ENCODE measurements at regions not wholly inside any gene's neighbourhood (a gene's known extent, or its start where the extent isn't known, plus 50 kb on each side); places are given as distances from the start of the nearest gene placed in this dataset.
"Not testable (repeated sequence)": the region's sequence is repeated elsewhere in the genome, so short reads cannot be mapped to it uniquely, and the experiment has no call there.

GRCh38 chr6:76764057-76764456 is 691.6 kb upstream of the IMPG1 start:
- DNase-seq: no peak

- no peak for DNase-seq
Measured at GRCh38 chr6:76752841-76753240, 680.4 kb upstream of the IMPG1 start.

- DNase-seq: not testable (repeated sequence)
Measured at GRCh38 chr6:76745388-76745787, 672.9 kb upstream of the IMPG1 start.

- DNase-seq: not testable (repeated sequence)
Measured at GRCh38 chr6:76744151-76744720, 671.8 kb upstream of the IMPG1 start.

GRCh38 chr6:76742919-76743318 is 670.5 kb upstream of the IMPG1 start:
- no peak for DNase-seq

- DNase-seq: no peak
Measured at GRCh38 chr6:76719449-76719848, 647.0 kb upstream of the IMPG1 start.

- no peak for DNase-seq
Measured at GRCh38 chr6:76708641-76709331, 636.3 kb upstream of the IMPG1 start.

GRCh38 chr6:76707630-76708029 is 635.2 kb upstream of the IMPG1 start:
- DNase-seq: no peak

- DNase-seq: no peak
Measured at GRCh38 chr6:76706631-76707030, 634.2 kb upstream of the IMPG1 start.

DNA sequence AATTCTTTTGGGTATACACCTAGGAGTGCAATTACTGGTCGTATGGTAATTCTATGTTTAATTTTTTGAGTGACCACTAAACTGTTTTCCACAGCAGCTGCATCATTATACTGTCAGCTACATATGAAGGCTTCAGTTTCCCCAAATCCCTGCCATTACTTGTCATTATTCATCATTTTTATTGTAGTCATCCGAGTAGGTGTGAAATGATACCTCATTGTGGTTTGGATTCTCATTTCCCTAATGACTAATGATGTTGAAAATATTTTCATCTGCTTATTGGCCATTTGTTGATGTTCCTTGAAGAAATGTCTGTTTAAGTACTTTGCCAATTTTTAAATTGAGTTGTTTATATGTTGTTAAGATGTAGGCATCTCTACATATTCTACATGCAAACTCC is 633.6 kb upstream of the IMPG1 start:
- DNase-seq: no peak

GRCh38 chr6:76703786-76704185 is 631.3 kb upstream of the IMPG1 start:
- DNase-seq: no peak

DNA sequence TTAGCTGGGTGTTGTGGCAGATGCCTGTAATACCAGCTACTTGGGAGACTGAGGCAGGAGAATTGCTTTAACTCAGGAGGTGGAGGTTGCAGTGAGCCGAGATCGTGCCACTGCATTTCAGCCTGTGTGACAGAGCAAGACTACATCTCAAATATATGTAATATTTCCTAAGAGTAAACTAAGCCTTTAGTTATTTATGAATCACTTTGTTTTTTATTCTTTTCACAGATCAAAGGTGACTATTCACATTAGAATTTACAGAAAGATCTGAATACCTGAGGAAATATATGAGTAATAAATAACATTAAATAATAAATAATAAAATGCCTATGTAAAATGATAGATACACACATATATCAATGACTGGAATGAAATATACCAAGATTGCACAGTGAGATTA is 630.8 kb upstream of the IMPG1 start:
- no peak for DNase-seq

- DNase-seq: no peak
Measured at GRCh38 chr6:76702187-76702586, 629.7 kb upstream of the IMPG1 start.

DNA sequence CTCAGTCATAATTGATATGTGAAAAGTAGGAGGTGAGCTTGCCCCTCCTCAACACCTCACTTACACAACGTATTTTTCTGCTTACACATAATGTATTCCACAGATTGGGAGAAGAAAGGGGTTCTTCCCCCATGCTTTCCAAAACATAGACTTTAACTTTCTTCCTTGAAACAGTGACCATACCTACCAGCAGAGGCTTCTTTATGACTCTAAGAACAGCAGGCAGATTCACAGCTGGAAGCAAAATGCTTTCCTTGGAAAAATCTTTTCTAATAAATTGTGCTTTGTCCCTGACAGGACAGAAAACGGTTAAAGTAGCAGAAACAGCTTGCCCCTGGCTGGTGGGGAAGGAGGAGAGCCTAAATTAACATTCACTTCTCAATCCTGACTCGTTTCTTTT is 629.1 kb upstream of the IMPG1 start:
- DNase-seq: no peak

- DNase-seq: no peak
Measured at GRCh38 chr6:76697585-76697984, 625.1 kb upstream of the IMPG1 start.

GRCh38 chr6:76694795-76695194 is 622.3 kb upstream of the IMPG1 start:
- no peak for DNase-seq

GRCh38 chr6:76684875-76685274 is 612.4 kb upstream of the IMPG1 start:
- DNase-seq: no peak

DNA sequence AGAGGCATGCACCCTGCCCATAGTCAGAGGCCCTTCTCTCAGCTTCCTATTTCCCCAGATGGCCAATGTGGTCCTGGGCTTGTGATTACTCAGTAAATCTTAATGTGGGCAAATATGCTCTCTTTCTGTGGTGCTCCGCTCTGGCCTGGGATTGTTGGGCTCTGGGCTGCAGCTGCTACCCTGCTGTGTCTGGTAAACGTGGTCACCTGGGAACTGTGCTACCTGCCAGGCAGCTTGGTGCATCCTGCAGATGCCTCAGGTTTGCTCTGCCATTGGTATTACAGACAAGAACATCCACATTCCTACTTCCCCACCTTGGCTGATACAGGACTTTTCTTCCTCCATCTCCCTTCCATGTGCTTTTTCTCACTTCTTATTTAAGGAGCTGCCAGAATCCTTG is 611.5 kb upstream of the IMPG1 start:
- no peak for DNase-seq

GRCh38 chr6:76682842-76683241 is 610.4 kb upstream of the IMPG1 start:
- DNase-seq: no peak

- no peak for DNase-seq
Measured at GRCh38 chr6:76681781-76682180, 609.3 kb upstream of the IMPG1 start.

- DNase-seq: no peak
Measured at GRCh38 chr6:76677017-76677416, 604.6 kb upstream of the IMPG1 start.

GRCh38 chr6:76671751-76672150 is 599.3 kb upstream of the IMPG1 start:
- DNase-seq: no peak

GRCh38 chr6:76644231-76644630 is 571.8 kb upstream of the IMPG1 start:
- no peak for DNase-seq

GRCh38 chr6:76639941-76640340 is 567.5 kb upstream of the IMPG1 start:
- no peak for DNase-seq

DNA sequence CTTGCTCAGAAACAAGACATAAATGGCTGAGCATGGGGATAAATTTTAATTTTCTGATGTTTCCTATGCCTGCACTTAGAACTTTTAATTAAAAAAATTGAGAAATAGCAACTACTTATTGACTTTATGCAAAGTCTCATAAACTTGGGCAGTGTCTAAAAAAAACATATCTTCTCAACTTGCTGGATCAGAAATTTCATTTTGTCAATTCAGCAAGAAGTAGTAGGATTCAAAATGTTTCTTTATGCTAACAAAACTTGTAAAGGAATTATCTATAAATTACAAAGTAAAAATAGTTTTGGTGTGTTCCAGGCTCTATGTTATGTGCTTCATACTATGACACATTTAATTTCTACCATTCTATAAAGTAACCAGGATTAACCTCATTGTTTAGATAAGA is 562.2 kb upstream of the IMPG1 start:
- no peak for DNase-seq

Data from NCI-H2171 (cell line).